Esophagus muscularis mucosa (tissue), 4 donors: ENCODE measurements at regions not wholly inside any gene's neighbourhood (a gene's known extent, or its start where the extent isn't known, plus 50 kb on each side); places are given as distances from the start of the nearest gene placed in this dataset.

Experiments used
- DNase-seq: peaks from one replicate; pipeline ENCODE4 v3.0.0-alpha.2; 2017; ENCODE audit errors: extremely low spot score
- H3K27ac ChIP-seq, 4 donors: fragments of 200-600 bp; sonication (generic); replicated peaks in 1 of 4; 1 replicate in 3 of 4; 2 replicates in 1 of 4; pipeline ENCODE4 v1.5.1; 2016 to 2019; ENCODE audit warnings: mild to moderate bottlenecking in 1 of 4
- H3K27me3 ChIP-seq, 4 donors: fragments of 200-600 bp; sonication (generic); one replicate each; pipeline versions ENCODE4 v1.5.1 to v1.6.0; 2016 to 2019
- H3K36me3 ChIP-seq, 4 donors: fragments of 200-600 bp; sonication (generic); one replicate each; pipeline ENCODE4 v1.5.1; 2016 to 2019
- H3K4me1 ChIP-seq, 4 donors: fragments of 200-600 bp; sonication (generic); one replicate each; pipeline ENCODE4 v1.5.1; 2016 to 2019
- H3K4me3 ChIP-seq, 4 donors: fragments of 200-600 bp; sonication (generic); 1 replicate in 2 of 4; 2 replicates in 2 of 4; pipeline ENCODE4 v1.5.1; 2016 to 2019; ENCODE audit warnings: mild to moderate bottlenecking in 4 of 4, moderate library complexity in 1 of 4
- H3K9me3 ChIP-seq, 4 donors: fragments of 200-600 bp; sonication (generic); 1 replicate in 3 of 4; 2 replicates in 1 of 4; pipeline ENCODE4 v1.5.1; 2016 to 2019
- EP300 ChIP-seq: sonication (generic); formaldehyde crosslinking; IDR thresholded peaks from one replicate; pipeline ENCODE4 v1.6.1; 2017; ENCODE audit warnings: antibody characterized with exemption
- POLR2A ChIP-seq: fragments of 450-650 bp; IDR thresholded peaks from one replicate; pipeline ENCODE4 v1.6.1; 2017; ENCODE audit warnings: antibody characterized with exemption, moderate library complexity, mild to moderate bottlenecking, low read depth
- POLR2AphosphoS5 ChIP-seq, 2 donors: sonication (generic); formaldehyde crosslinking; IDR thresholded peaks; one replicate each; pipeline ENCODE4 v1.6.1; 2017; ENCODE audit warnings: antibody characterized with exemption in 2 of 2
- WGBS: methylation state at CpG from one replicate; pipeline ENCODE4 v1.1.5; 2018; 5-methylcytosine and 5-hydroxymethylcytosine counted together
- intact Hi-C: fragments of 100-400 bp; cut with DNase I; formaldehyde crosslinking; loops from one replicate; pipeline ENCODE4 v1.15.1; 2023
- TF ChIP-seq, protein P1 (sequence below), 3 experiments: fragments of 200-600 bp in 2 of 3; fragments of 450-650 bp in 1 of 3; sonication (generic) in 2 of 3; IDR thresholded peaks; one replicate each; pipeline ENCODE4 v1.5.1; 2017 to 2019; ENCODE audit warnings: antibody characterized with exemption in 3 of 3, mild to moderate bottlenecking in 2 of 3, moderate library complexity in 1 of 3

DNA sequence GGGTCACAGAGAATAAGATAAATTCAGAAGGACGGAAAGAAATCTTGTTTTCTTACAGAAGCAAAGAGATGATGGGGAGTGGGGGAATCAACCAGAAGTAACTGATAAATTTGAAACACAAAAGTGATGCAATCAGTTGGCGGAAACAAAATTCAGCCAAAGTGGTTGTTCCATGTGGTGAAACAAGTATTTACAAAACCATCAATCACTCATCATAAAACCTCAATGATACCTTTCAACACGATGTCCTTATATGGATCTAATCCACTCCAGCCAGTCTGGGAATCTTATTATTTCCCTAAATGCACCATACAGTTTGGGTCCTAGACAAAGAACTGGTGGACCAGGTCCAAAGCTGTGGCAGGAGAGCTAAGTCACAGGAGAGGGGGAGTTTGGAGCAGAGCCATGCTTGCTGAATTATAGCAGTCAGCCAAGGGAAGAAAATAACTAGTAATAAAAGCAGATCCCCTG lies 303.8 kb upstream of the LRRC7 start:
- H3K27ac ChIP-seq = no peak overlapping the region
- intact Hi-C loops = no loop called here
- TF ChIP-seq EP300 (no peak), POLR2A (no peak), POLR2AphosphoS5 (IDR thresholded peaks at IDR 0.05) (no peak)
- TF ChIP-seq, protein P1, sequence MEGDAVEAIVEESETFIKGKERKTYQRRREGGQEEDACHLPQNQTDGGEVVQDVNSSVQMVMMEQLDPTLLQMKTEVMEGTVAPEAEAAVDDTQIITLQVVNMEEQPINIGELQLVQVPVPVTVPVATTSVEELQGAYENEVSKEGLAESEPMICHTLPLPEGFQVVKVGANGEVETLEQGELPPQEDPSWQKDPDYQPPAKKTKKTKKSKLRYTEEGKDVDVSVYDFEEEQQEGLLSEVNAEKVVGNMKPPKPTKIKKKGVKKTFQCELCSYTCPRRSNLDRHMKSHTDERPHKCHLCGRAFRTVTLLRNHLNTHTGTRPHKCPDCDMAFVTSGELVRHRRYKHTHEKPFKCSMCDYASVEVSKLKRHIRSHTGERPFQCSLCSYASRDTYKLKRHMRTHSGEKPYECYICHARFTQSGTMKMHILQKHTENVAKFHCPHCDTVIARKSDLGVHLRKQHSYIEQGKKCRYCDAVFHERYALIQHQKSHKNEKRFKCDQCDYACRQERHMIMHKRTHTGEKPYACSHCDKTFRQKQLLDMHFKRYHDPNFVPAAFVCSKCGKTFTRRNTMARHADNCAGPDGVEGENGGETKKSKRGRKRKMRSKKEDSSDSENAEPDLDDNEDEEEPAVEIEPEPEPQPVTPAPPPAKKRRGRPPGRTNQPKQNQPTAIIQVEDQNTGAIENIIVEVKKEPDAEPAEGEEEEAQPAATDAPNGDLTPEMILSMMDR (IDR thresholded peaks at IDR 0.05) = no peak
- H3K27me3 ChIP-seq = no peaks in the 10 kb centered on the region
- 49% methylated on average over 3 of the region's 3 CpGs for WGBS
- no peaks in the 10 kb centered on the region for H3K36me3 ChIP-seq
- H3K9me3 ChIP-seq = no peaks in the 10 kb centered on the region
- H3K4me1 ChIP-seq = peaks cover 0 to 13% (median 11%) of the 10 kb centered on the region in 4 donors
- DNase-seq = no peak
- H3K4me3 ChIP-seq = no peak overlapping the region

DNA sequence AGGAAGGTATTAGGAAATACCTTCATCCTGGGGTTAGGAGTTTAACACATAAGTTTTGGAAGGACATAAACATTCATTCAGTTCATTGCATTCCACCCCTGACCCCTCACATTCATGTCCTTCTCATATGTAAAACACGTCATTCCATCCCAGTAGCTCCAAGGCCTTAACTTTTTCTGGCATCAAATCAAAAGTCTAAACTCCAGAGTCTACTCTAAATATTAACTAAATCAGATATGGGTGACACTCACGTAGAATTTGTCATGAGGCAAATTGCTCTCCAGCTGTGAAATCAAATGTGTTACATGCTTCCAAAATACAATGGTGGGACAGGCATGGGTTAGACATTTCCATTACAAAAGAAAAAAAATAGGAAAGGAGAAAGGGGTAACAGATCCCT lies 298.2 kb upstream of the LRRC7 start:
- Histone ChIP-seq H3K36me3 (no peaks in the 10 kb centered on the region), H3K27me3 (no peaks in the 10 kb centered on the region), H3K4me1 (peaks cover 0 to 4% (median 2%) of the 10 kb centered on the region in 4 donors), H3K4me3 (no peak overlapping the region), H3K9me3 (no peaks in the 10 kb centered on the region), H3K27ac (no peak overlapping the region)
- DNase-seq = no peak
- TF ChIP-seq POLR2A (no peak), POLR2AphosphoS5 (IDR thresholded peaks at IDR 0.05) (no peak), EP300 (no peak)
- TF ChIP-seq, protein P1 (IDR thresholded peaks at IDR 0.05) = no peak
- WGBS = 89% methylated on average over 2 of the region's 2 CpGs
- intact Hi-C loops = no loop called here

DNA sequence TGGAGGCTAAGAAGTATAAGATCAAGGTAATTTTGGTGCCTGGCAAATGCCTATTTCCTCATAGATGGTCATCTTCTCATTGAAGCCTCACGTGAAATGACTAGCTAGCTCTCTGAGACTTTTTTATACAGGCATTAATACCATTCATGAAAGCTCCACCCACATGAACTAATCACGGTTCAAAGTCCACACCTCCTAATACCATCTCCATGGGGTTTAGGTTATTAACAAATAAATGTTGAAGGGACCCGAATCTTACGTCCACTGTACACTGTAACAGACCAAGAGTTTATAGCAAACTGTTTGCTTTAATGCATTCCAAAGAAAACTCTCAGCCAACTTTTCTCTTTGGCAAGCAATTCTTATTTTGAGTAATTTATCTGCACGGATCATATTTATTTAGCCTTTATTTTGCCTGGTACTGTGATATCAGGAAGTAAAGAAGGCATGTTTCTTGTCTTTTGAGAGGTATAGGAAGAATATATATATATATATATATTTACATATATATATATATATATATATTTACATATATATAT lies 296.1 kb upstream of the LRRC7 start:
- Histone ChIP-seq H3K27me3 (no peaks in the 10 kb centered on the region), H3K9me3 (no peaks in the 10 kb centered on the region), H3K4me1 (no peaks in the 10 kb centered on the region), H3K27ac (no peak overlapping the region), H3K36me3 (no peaks in the 10 kb centered on the region), H3K4me3 (no peak overlapping the region)
- intact Hi-C loops = no loop called here
- 41% methylated on average over 5 of the region's 5 CpGs for WGBS
- TF ChIP-seq POLR2AphosphoS5 (IDR thresholded peaks at IDR 0.05) = no peak
- no peak for TF ChIP-seq POLR2A
- TF ChIP-seq, protein P1 (IDR thresholded peaks at IDR 0.05) = no peak
- no peak for TF ChIP-seq EP300
- DNase-seq = no peak

DNA sequence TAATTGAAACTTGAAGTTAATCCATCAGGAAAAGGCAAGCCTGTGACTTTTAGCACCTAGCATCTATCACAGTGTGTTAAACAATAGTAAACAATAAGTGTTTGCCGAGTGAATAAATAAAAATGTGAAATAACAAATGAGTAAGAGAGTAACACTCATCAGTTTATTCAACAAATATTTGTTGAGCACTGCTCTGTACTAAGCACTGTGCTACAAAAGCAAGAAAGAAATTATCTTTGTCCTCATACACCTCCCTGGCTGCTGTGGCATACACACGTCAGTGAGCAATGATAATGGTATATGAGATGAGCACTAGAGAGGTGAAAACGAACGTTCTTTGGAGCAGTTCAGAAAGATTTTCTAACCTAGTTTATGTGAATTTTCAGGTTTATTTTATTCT lies 295.0 kb upstream of the LRRC7 start:
- no peaks in the 10 kb centered on the region for H3K36me3 ChIP-seq
- H3K9me3 ChIP-seq = no peaks in the 10 kb centered on the region
- no peak for DNase-seq
- intact Hi-C loops = no loop called here
- no peak overlapping the region for H3K4me3 ChIP-seq
- H3K27me3 ChIP-seq = no peaks in the 10 kb centered on the region
- TF ChIP-seq POLR2AphosphoS5 (IDR thresholded peaks at IDR 0.05) = no peak
- TF ChIP-seq POLR2A = no peak
- TF ChIP-seq, protein P1 (IDR thresholded peaks at IDR 0.05) = no peak
- TF ChIP-seq EP300 = no peak
- 92% methylated on average over 4 of the region's 4 CpGs for WGBS
- no peak overlapping the region for H3K27ac ChIP-seq
- H3K4me1 ChIP-seq = no peaks in the 10 kb centered on the region

DNA sequence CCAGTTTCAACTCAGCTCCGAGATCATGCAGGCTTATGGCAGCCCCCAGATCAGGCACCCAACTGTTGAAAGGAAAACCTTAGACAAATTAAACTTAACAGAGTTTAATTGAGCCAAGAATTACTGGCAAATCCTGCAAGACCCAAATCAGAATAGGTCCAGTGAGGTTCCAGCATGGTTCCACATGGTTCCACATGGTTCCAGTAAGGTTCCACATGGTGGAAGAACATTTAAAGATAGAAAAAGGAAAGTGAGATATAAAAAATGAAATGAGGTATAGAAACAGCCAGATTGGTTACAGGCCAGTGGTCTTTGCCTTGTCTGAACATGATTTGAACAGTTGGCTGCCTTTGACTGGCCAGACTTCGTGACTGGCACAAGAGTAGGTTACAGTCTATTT lies 288.8 kb upstream of the LRRC7 start:
- 90% methylated on average over 2 of the region's 2 CpGs for WGBS
- Histone ChIP-seq H3K9me3 (no peaks in the 10 kb centered on the region), H3K27ac (no peak overlapping the region), H3K4me3 (no peak overlapping the region), H3K27me3 (no peaks in the 10 kb centered on the region), H3K4me1 (peaks cover 0 to 9% (median 4%) of the 10 kb centered on the region in 4 donors), H3K36me3 (no peaks in the 10 kb centered on the region)
- no peak for TF ChIP-seq EP300
- TF ChIP-seq, protein P1 (IDR thresholded peaks at IDR 0.05) = no peak
- TF ChIP-seq POLR2AphosphoS5 (IDR thresholded peaks at IDR 0.05) = no peak
- no peak for DNase-seq
- intact Hi-C loops = no loop called here
